ENCODE measurements at regions not wholly inside any gene's neighbourhood (a gene's known extent, or its start where the extent isn't known, plus 50 kb on each side); places are given as distances from the start of the nearest gene placed in this dataset.

- no peak for DNase-seq (ENCODE audit: low read depth)
- no peak for TF ChIP-seq CTCF (conservative IDR thresholded peaks at IDR 0.05; ENCODE audit: low read length)
- H3K4me3 ChIP-seq (ENCODE audit: low read length), result no peak overlapping the region
These were observed 184.6 kb upstream of the TMEM260 start for GRCh38 chr14:56394826-56395530.

GRCh38 chr14:56400109-56400825 lies 179.3 kb upstream of the TMEM260 start:
- no peak for TF ChIP-seq CTCF (conservative IDR thresholded peaks at IDR 0.05; ENCODE audit: low read length)
- no peak overlapping the region for H3K4me3 ChIP-seq (ENCODE audit: low read length)
- no peak for DNase-seq (ENCODE audit: low read depth)

- no peak for TF ChIP-seq CTCF (conservative IDR thresholded peaks at IDR 0.05; ENCODE audit: low read length)
- no peak overlapping the region for H3K4me3 ChIP-seq (ENCODE audit: low read length)
- no peak for DNase-seq (ENCODE audit: low read depth)
These were observed 166.8 kb upstream of the TMEM260 start for GRCh38 chr14:56412468-56413434.

GRCh38 chr14:56413721-56414120 lies 165.9 kb upstream of the TMEM260 start:
- no peak for TF ChIP-seq CTCF (conservative IDR thresholded peaks at IDR 0.05; ENCODE audit: low read length)
- H3K4me3 ChIP-seq (ENCODE audit: low read length), result no peak overlapping the region
- DNase-seq (ENCODE audit: low read depth), result no peak

GRCh38 chr14:56414236-56414635 lies 165.4 kb upstream of the TMEM260 start:
- DNase-seq (ENCODE audit: low read depth), result no peak
- no peak overlapping the region for H3K4me3 ChIP-seq (ENCODE audit: low read length)
- TF ChIP-seq CTCF (conservative IDR thresholded peaks at IDR 0.05; ENCODE audit: low read length), result no peak

GRCh38 chr14:56416213-56416612 lies 163.4 kb upstream of the TMEM260 start:
- DNase-seq (ENCODE audit: low read depth), result no peak
- TF ChIP-seq CTCF (conservative IDR thresholded peaks at IDR 0.05; ENCODE audit: low read length), result no peak
- no peak overlapping the region for H3K4me3 ChIP-seq (ENCODE audit: low read length)
